CD8-positive, alpha-beta memory T cell (primary cell): ENCODE measurements at regions not wholly inside any gene's neighbourhood (a gene's known extent, or its start where the extent isn't known, plus 50 kb on each side); places are given as distances from the start of the nearest gene placed in this dataset.

Experiments used
- CTCF ChIA-PET: fragments of 350-600 bp; sonication (Branson Sonifier 250); formaldehyde crosslinking; loops from one replicate; lab custom pipeline; 2021; ENCODE audit warnings: antibody characterized with exemption; lab: Charles Lee
- POLR2A ChIA-PET: fragments of 350-600 bp; sonication (Branson Sonifier 250); formaldehyde crosslinking; loops from one replicate; lab custom pipeline; 2021; ENCODE audit warnings: antibody characterized with exemption; lab: Charles Lee
- DNase-seq, 5 donors: peaks; one replicate each; pipeline versions ENCODE4 v3.0.0 to v3.0.0-alpha.2; 2020 to 2022; ENCODE audit warnings: mixed read lengths in 1 of 5
- H3K27ac ChIP-seq: one replicate; pipeline ENCODE4 v1.7.0; 2013; ENCODE audit warnings: low read depth, mild to moderate bottlenecking, low read length, moderate library complexity
- H3K27me3 ChIP-seq: 2 replicates; pipeline ENCODE4 v1.7.0; 2013; ENCODE audit warnings: low read length, mild to moderate bottlenecking; ENCODE audit not compliant: insufficient read depth, poor library complexity, severe bottlenecking
- H3K36me3 ChIP-seq: 2 replicates; pipeline ENCODE4 v1.7.0; 2013; ENCODE audit warnings: mild to moderate bottlenecking, low read length, moderate library complexity; ENCODE audit not compliant: insufficient read depth
- H3K4me1 ChIP-seq: 2 replicates; pipeline ENCODE4 v1.7.0; 2013; ENCODE audit warnings: mild to moderate bottlenecking, low read length, moderate library complexity; ENCODE audit not compliant: insufficient read depth
- H3K4me3 ChIP-seq: 2 replicates; pipeline ENCODE4 v1.7.0; 2013; ENCODE audit warnings: mild to moderate bottlenecking, low read length
- H3K9me3 ChIP-seq: 2 replicates; pipeline ENCODE4 v1.7.0; 2013; ENCODE audit warnings: mild to moderate bottlenecking, low read length
- H3K27ac Mint-ChIP-seq, 8 donors: one replicate each; pipeline ENCODE4 v1.8.0; 2020 to 2021; ENCODE audit warnings: mixed read lengths in 8 of 8, mild to moderate bottlenecking in 6 of 8, inconsistent platforms in 3 of 8, moderate library complexity in 3 of 8
- H3K27me3 Mint-ChIP-seq, 2 donors: one replicate each; pipeline ENCODE4 v1.8.0; 2020 to 2021; ENCODE audit warnings: mixed read lengths in 2 of 2, mild to moderate bottlenecking in 1 of 2, moderate library complexity in 1 of 2
- H3K36me3 Mint-ChIP-seq, 3 donors: one replicate each; pipeline ENCODE4 v1.8.0; 2020 to 2021; ENCODE audit warnings: mixed read lengths in 3 of 3, inconsistent platforms in 1 of 3, mild to moderate bottlenecking in 1 of 3
- H3K4me1 Mint-ChIP-seq, 3 donors: one replicate each; pipeline ENCODE4 v1.8.0; 2020 to 2021; ENCODE audit warnings: mixed read lengths in 3 of 3, inconsistent platforms in 1 of 3, mild to moderate bottlenecking in 1 of 3
- H3K4me3 Mint-ChIP-seq, 7 donors: one replicate each; pipeline ENCODE4 v1.8.0; 2020 to 2021; ENCODE audit warnings: mixed read lengths in 7 of 7, mild to moderate bottlenecking in 6 of 7, moderate library complexity in 4 of 7, inconsistent platforms in 2 of 7
- H3K9me3 Mint-ChIP-seq, 5 donors: one replicate each; pipeline ENCODE4 v1.8.0; 2020 to 2022; ENCODE audit warnings: mixed read lengths in 5 of 5, mild to moderate bottlenecking in 3 of 5, moderate library complexity in 2 of 5, inconsistent platforms in 1 of 5

- Mint-ChIP-seq H3K9me3 (peaks cover 14 to 56% (median 24%) of the 10 kb centered on the region in 5 donors), H3K36me3 (peaks cover 0 to 13% (median 0%) of the 10 kb centered on the region in 3 donors), H3K4me1 (no peaks in the 10 kb centered on the region), H3K27me3 (no peaks in the 10 kb centered on the region), H3K4me3 (no peak overlapping the region), H3K27ac (no peak overlapping the region)
- no peaks in the 10 kb centered on the region for H3K9me3 ChIP-seq
- H3K27ac ChIP-seq = no peak overlapping the region
- H3K36me3 ChIP-seq = no peaks in the 10 kb centered on the region
- no peaks in the 10 kb centered on the region for H3K27me3 ChIP-seq
- ChIA-PET POLR2A (no interaction called here), CTCF (no interaction called here)
- no peak overlapping the region for H3K4me3 ChIP-seq
- DNase-seq = no peak
- no peaks in the 10 kb centered on the region for H3K4me1 ChIP-seq
Measured at GRCh38 chr1:86296305-86297205, 99.6 kb downstream of the ODF2L start.

GRCh38 chr1:86289746-86290145, 106.4 kb downstream of the ODF2L start:
- CTCF ChIA-PET = no interaction called here
- Mint-ChIP-seq H3K36me3 (no peaks in the 10 kb centered on the region), H3K9me3 (peaks cover 0 to 13% (median 4%) of the 10 kb centered on the region in 5 donors), H3K27ac (no peak overlapping the region), H3K4me1 (no peaks in the 10 kb centered on the region), H3K27me3 (no peaks in the 10 kb centered on the region), H3K4me3 (no peak overlapping the region)
- H3K36me3 ChIP-seq = no peaks in the 10 kb centered on the region
- H3K4me1 ChIP-seq = no peaks in the 10 kb centered on the region
- no peaks in the 10 kb centered on the region for H3K27me3 ChIP-seq
- DNase-seq = no peak
- no peak overlapping the region for H3K27ac ChIP-seq
- no peaks in the 10 kb centered on the region for H3K9me3 ChIP-seq
- POLR2A ChIA-PET = no interaction called here
- no peak overlapping the region for H3K4me3 ChIP-seq

DNA sequence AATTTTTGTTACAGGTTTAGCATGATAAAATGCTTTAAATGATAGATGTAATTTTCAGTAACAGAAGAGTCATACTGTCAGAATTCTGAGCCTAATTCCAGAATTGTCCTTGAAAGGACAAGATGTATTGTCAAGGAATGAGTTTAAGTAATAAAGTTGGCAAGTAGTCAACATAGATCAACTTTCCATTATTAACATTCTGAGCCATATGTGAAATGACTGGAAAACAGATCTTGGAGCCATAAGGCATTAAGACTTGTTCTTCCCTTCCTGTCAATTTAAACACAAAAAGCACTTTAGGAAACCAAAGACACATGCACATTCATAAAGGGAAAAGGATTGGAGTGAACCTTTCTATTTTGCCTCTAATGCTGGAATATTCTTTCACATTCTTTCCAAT, 107.0 kb downstream of the ODF2L start:
- ChIA-PET CTCF (no interaction called here), POLR2A (no interaction called here)

DNA sequence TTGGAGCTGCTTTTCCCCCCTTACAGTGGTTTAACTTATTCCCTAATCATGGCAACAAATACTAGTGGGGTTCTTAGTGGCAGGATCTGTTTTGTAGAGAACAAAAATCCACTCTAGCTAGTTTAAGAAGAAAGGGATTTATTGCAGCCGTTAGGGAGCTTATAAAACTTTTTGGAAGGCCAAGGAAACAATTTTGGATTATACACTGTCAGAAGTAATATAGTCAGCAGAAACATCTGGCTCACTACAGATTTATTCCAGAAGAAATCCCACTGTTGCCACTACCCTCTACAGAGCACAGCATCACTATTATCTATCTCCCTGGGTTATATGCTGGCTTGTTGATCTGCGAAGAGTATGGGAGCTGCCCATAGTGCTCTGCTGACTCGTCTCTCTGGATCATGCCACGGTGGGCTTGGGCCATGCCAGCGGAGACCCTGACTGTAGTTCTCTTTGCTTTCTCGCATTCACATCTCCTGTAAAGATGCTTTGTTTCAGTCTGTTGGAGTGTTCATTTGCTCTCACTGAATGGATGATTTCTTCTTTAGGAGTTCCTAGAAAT, 107.5 kb downstream of the ODF2L start:
- H3K27ac Mint-ChIP-seq = no peak overlapping the region
- H3K36me3 ChIP-seq = no peaks in the 10 kb centered on the region
- H3K27me3 ChIP-seq = no peaks in the 10 kb centered on the region
- H3K27me3 Mint-ChIP-seq = no peaks in the 10 kb centered on the region
- CTCF ChIA-PET = no interaction called here
- no peak overlapping the region for H3K4me3 ChIP-seq
- H3K4me1 Mint-ChIP-seq = no peaks in the 10 kb centered on the region
- H3K9me3 ChIP-seq = no peaks in the 10 kb centered on the region
- H3K27ac ChIP-seq = no peak overlapping the region
- DNase-seq = no peak
- H3K4me1 ChIP-seq = no peaks in the 10 kb centered on the region
- POLR2A ChIA-PET = no interaction called here
- no peaks in the 10 kb centered on the region for H3K36me3 Mint-ChIP-seq
- H3K9me3 Mint-ChIP-seq = peaks cover 0 to 8% (median 2%) of the 10 kb centered on the region in 5 donors
- no peak overlapping the region for H3K4me3 Mint-ChIP-seq

More for the DNA sequence above, 107.0 kb downstream of the ODF2L start:
- no peak overlapping the region for H3K4me3 Mint-ChIP-seq
- no peaks in the 10 kb centered on the region for H3K27me3 ChIP-seq
- no peak overlapping the region for H3K27ac Mint-ChIP-seq
- no peaks in the 10 kb centered on the region for H3K36me3 Mint-ChIP-seq
- H3K4me1 Mint-ChIP-seq = no peaks in the 10 kb centered on the region
- H3K9me3 Mint-ChIP-seq = peaks cover 0 to 12% (median 3%) of the 10 kb centered on the region in 5 donors
- H3K36me3 ChIP-seq = no peaks in the 10 kb centered on the region
- H3K27ac ChIP-seq = no peak overlapping the region
- H3K27me3 Mint-ChIP-seq = no peaks in the 10 kb centered on the region
- H3K4me1 ChIP-seq = no peaks in the 10 kb centered on the region
- no peaks in the 10 kb centered on the region for H3K9me3 ChIP-seq
- H3K4me3 ChIP-seq = no peak overlapping the region
- DNase-seq = no peak

DNA sequence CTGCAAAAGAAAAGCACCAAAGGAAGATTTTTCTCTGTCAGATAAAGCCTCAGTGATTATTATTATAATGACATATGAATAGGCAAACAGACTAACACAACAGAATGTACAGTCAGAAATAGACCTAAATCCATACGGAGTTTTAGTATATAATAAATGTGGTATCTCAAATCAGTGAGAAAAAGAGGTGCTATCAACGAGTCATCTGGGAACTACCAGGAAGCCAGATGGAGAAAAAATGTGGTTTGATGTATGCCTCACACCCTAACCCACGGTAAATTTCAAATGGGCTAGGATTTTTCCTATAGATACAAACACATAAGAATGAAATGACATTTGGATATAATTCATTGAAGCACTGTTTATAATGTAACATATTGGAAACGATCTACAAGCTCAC, 110.3 kb downstream of the ODF2L start:
- Histone ChIP-seq H3K4me1 (no peaks in the 10 kb centered on the region), H3K9me3 (no peaks in the 10 kb centered on the region), H3K27ac (no peak overlapping the region), H3K36me3 (no peaks in the 10 kb centered on the region), H3K4me3 (no peak overlapping the region), H3K27me3 (no peaks in the 10 kb centered on the region)
- Mint-ChIP-seq H3K4me1 (no peaks in the 10 kb centered on the region), H3K36me3 (no peaks in the 10 kb centered on the region), H3K27ac (no peak overlapping the region), H3K4me3 (no peak overlapping the region), H3K9me3 (peaks cover 0 to 3% (median under 1%) of the 10 kb centered on the region in 5 donors), H3K27me3 (peaks cover 0 to 2% of the 10 kb centered on the region in 2 donors)
- DNase-seq = no peak
- POLR2A ChIA-PET = no interaction called here
- CTCF ChIA-PET = no interaction called here

- no peak overlapping the region for H3K27ac Mint-ChIP-seq
- no peak for DNase-seq
- H3K9me3 ChIP-seq = no peaks in the 10 kb centered on the region
- H3K4me1 ChIP-seq = no peaks in the 10 kb centered on the region
- no peaks in the 10 kb centered on the region for H3K36me3 Mint-ChIP-seq
- H3K4me3 ChIP-seq = no peak overlapping the region
- peaks cover 0 to 2% (median 0%) of the 10 kb centered on the region in 5 donors for H3K9me3 Mint-ChIP-seq
- H3K4me3 Mint-ChIP-seq = no peak overlapping the region
- ChIA-PET CTCF (no interaction called here), POLR2A (no interaction called here)
- no peaks in the 10 kb centered on the region for H3K4me1 Mint-ChIP-seq
- no peaks in the 10 kb centered on the region for H3K36me3 ChIP-seq
- peaks cover 0 to 2% of the 10 kb centered on the region in 2 donors for H3K27me3 Mint-ChIP-seq
- no peaks in the 10 kb centered on the region for H3K27me3 ChIP-seq
- H3K27ac ChIP-seq = no peak overlapping the region
Measured at GRCh38 chr1:86282611-86283010, 113.5 kb downstream of the ODF2L start.

- Histone ChIP-seq H3K9me3 (no peaks in the 10 kb centered on the region), H3K36me3 (no peaks in the 10 kb centered on the region), H3K4me1 (no peaks in the 10 kb centered on the region), H3K27ac (no peak overlapping the region), H3K27me3 (no peaks in the 10 kb centered on the region), H3K4me3 (no peak overlapping the region)
- H3K9me3 Mint-ChIP-seq = peaks cover 0 to 2% (median 1%) of the 10 kb centered on the region in 5 donors
- DNase-seq = no peak
- POLR2A ChIA-PET = no interaction called here
- no peak overlapping the region for H3K27ac Mint-ChIP-seq
- CTCF ChIA-PET = no interaction called here
- no peak overlapping the region for H3K4me3 Mint-ChIP-seq
- H3K4me1 Mint-ChIP-seq = no peaks in the 10 kb centered on the region
- H3K36me3 Mint-ChIP-seq = peaks cover 0 to 4% (median 0%) of the 10 kb centered on the region in 3 donors
- peaks cover 0 to 2% of the 10 kb centered on the region in 2 donors for H3K27me3 Mint-ChIP-seq
Measured at GRCh38 chr1:86277936-86278335, 118.2 kb downstream of the ODF2L start.

DNA sequence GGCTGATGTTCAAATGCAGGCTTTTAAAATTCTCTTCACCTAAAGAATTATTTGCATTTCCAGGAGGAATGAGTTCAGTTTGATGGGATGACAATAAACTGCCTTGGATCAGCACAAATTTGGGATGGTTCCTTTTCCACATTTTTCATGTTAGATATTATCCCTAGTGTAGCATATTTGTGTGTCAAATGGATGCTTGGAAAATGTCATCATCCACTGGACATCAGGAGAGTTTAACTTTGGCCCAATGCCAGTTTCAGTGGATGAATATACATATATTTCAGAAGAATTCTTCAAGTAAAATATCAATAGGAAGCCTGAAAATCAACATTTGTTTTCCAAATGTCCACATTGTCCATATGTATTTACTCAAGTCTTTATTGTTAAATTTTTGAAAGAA, 116.5 kb upstream of the COL24A1 start:
- CTCF ChIA-PET = no interaction called here
- Histone ChIP-seq H3K4me3 (no peak overlapping the region), H3K9me3 (no peaks in the 10 kb centered on the region), H3K27me3 (no peaks in the 10 kb centered on the region), H3K4me1 (no peaks in the 10 kb centered on the region), H3K27ac (no peak overlapping the region), H3K36me3 (no peaks in the 10 kb centered on the region)
- Mint-ChIP-seq H3K4me3 (no peak overlapping the region), H3K9me3 (peaks cover 0 to 2% (median 0%) of the 10 kb centered on the region in 5 donors), H3K36me3 (peaks cover 0 to 4% (median 0%) of the 10 kb centered on the region in 3 donors), H3K27me3 (no peaks in the 10 kb centered on the region), H3K27ac (no peak overlapping the region), H3K4me1 (no peaks in the 10 kb centered on the region)
- no peak for DNase-seq
- POLR2A ChIA-PET = no interaction called here
